ENCODE measurements at regions not wholly inside any gene's neighbourhood (a gene's known extent, or its start where the extent isn't known, plus 50 kb on each side); places are given as distances from the start of the nearest gene placed in this dataset.
A peak's percentile ranks its signal among the peaks of the same experiment; 100 is the strongest.

DNA sequence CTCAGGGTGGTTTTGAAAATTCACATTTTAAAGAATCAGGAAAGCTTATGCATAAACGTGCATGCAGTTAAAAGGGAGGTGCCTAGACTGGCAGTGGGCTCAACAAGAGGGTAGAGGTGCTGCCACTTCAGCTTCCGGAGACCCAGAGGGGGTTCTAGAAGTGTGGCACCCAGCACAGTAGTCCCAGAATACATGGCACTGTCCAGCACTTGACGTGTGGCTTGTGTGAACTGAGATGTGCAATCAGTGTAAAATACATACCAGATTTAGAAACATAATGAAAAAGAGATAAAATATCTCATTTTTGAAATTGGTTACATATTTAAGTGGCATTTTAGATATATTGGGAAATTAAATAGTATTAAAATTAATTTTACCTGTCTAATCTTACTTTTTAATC, 89.3 kb downstream of the RIN2 start:
- no peaks in the 10 kb centered on the region for H3K79me2 ChIP-seq (ENCODE audit: insufficient read depth, low read length)
- DNase-seq (ENCODE audit: low read depth) (no peak), FAIRE-seq (no peak)
- no peak overlapping the region for H2AFZ ChIP-seq (ENCODE audit: low read depth, low read length)
- Mint-ChIP-seq H3K4me3 (ENCODE audit: unreplicated experiment) (no peak overlapping the region), H3K27ac (ENCODE audit: unreplicated experiment) (no peak overlapping the region), H3K27me3 (ENCODE audit: low read depth, unreplicated experiment) (peaks cover 2% of the 10 kb centered on the region), H3K9me3 (ENCODE audit: unreplicated experiment) (peaks cover 14% of the 10 kb centered on the region), H3K4me1 (ENCODE audit: low read depth, unreplicated experiment) (peaks cover 14% of the 10 kb centered on the region), H3K36me3 (ENCODE audit: low read depth, unreplicated experiment) (peaks cover 16% of the 10 kb centered on the region)
- H3K27ac ChIP-seq (ENCODE audit: low read depth, low read length), result no peak overlapping the region
- H3K4me1 ChIP-seq (ENCODE audit: insufficient read depth, low read length), result peaks cover 9% of the 10 kb centered on the region
- no peak overlapping the region for H3K9ac ChIP-seq (ENCODE audit: low read length)
- H3K36me3 ChIP-seq (ENCODE audit: insufficient read depth, low read length), result no peaks in the 10 kb centered on the region
- TF ChIP-seq EZH2 (IDR thresholded peaks at IDR 0.05; ENCODE audit: insufficient read depth, low read length), result no peak
- TF ChIP-seq, protein P1, sequence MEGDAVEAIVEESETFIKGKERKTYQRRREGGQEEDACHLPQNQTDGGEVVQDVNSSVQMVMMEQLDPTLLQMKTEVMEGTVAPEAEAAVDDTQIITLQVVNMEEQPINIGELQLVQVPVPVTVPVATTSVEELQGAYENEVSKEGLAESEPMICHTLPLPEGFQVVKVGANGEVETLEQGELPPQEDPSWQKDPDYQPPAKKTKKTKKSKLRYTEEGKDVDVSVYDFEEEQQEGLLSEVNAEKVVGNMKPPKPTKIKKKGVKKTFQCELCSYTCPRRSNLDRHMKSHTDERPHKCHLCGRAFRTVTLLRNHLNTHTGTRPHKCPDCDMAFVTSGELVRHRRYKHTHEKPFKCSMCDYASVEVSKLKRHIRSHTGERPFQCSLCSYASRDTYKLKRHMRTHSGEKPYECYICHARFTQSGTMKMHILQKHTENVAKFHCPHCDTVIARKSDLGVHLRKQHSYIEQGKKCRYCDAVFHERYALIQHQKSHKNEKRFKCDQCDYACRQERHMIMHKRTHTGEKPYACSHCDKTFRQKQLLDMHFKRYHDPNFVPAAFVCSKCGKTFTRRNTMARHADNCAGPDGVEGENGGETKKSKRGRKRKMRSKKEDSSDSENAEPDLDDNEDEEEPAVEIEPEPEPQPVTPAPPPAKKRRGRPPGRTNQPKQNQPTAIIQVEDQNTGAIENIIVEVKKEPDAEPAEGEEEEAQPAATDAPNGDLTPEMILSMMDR (IDR thresholded peaks at IDR 0.05; ENCODE audit: insufficient read depth, low read depth, low read length), result no peak
- H3K4me3 ChIP-seq (ENCODE audit: insufficient read depth, low read depth, low read length), result no peak overlapping the region
- H3K9me3 ChIP-seq (ENCODE audit: insufficient read depth, low read depth, low read length), result no peaks in the 10 kb centered on the region
- no peak overlapping the region for H3K4me2 ChIP-seq (ENCODE audit: low read length)
- no peaks in the 10 kb centered on the region for H3K27me3 ChIP-seq (ENCODE audit: insufficient read depth, low read length)
- H4K20me1 ChIP-seq (ENCODE audit: insufficient read depth, low read length), result no peaks in the 10 kb centered on the region

GRCh38 chr20:19849341-19850197, 91.5 kb downstream of the RIN2 start:
- no peak for TF ChIP-seq EZH2 (IDR thresholded peaks at IDR 0.05; ENCODE audit: insufficient read depth, low read length)
- TF ChIP-seq, protein P1 (IDR thresholded peaks at IDR 0.05; ENCODE audit: insufficient read depth, low read depth, low read length), result no peak
- H3K9me3 ChIP-seq (ENCODE audit: insufficient read depth, low read depth, low read length), result no peaks in the 10 kb centered on the region
- FAIRE-seq (peak; percentile 5), DNase-seq (ENCODE audit: low read depth) (peak; percentile 56)
- H4K20me1 ChIP-seq (ENCODE audit: insufficient read depth, low read length), result no peaks in the 10 kb centered on the region
- no peak overlapping the region for H3K27ac ChIP-seq (ENCODE audit: low read depth, low read length)
- peaks cover 14% of the 10 kb centered on the region for H3K4me1 Mint-ChIP-seq (ENCODE audit: low read depth, unreplicated experiment)
- no peak overlapping the region for H3K4me3 Mint-ChIP-seq (ENCODE audit: unreplicated experiment)
- H3K36me3 Mint-ChIP-seq (ENCODE audit: low read depth, unreplicated experiment), result peaks cover 11% of the 10 kb centered on the region
- no peak overlapping the region for H3K27ac Mint-ChIP-seq (ENCODE audit: unreplicated experiment)
- H3K4me3 ChIP-seq (ENCODE audit: insufficient read depth, low read depth, low read length), result no peak overlapping the region
- no peak overlapping the region for H3K9ac ChIP-seq (ENCODE audit: low read length)
- no peaks in the 10 kb centered on the region for H3K27me3 ChIP-seq (ENCODE audit: insufficient read depth, low read length)
- peaks cover 2% of the 10 kb centered on the region for H3K27me3 Mint-ChIP-seq (ENCODE audit: low read depth, unreplicated experiment)
- peak overlapping the region; percentile 57 for H2AFZ ChIP-seq (ENCODE audit: low read depth, low read length)
- H3K4me1 ChIP-seq (ENCODE audit: insufficient read depth, low read length), result peaks cover 9% of the 10 kb centered on the region
- peak overlapping the region; percentile 23 for H3K4me2 ChIP-seq (ENCODE audit: low read length)
- peaks cover 7% of the 10 kb centered on the region for H3K9me3 Mint-ChIP-seq (ENCODE audit: unreplicated experiment)
- no peaks in the 10 kb centered on the region for H3K79me2 ChIP-seq (ENCODE audit: insufficient read depth, low read length)
- no peaks in the 10 kb centered on the region for H3K36me3 ChIP-seq (ENCODE audit: insufficient read depth, low read length)

- no peak for TF ChIP-seq EZH2 (IDR thresholded peaks at IDR 0.05; ENCODE audit: insufficient read depth, low read length)
- TF ChIP-seq, protein P1 (IDR thresholded peaks at IDR 0.05; ENCODE audit: insufficient read depth, low read depth, low read length), result no peak
- Histone ChIP-seq H3K27ac (ENCODE audit: low read depth, low read length) (no peak overlapping the region), H3K4me2 (ENCODE audit: low read length) (peak overlapping the region; percentile 23), H3K9me3 (ENCODE audit: insufficient read depth, low read depth, low read length) (no peaks in the 10 kb centered on the region), H2AFZ (ENCODE audit: low read depth, low read length) (peak overlapping the region; percentile 57), H4K20me1 (ENCODE audit: insufficient read depth, low read length) (no peaks in the 10 kb centered on the region), H3K4me3 (ENCODE audit: insufficient read depth, low read depth, low read length) (no peak overlapping the region), H3K36me3 (ENCODE audit: insufficient read depth, low read length) (no peaks in the 10 kb centered on the region), H3K27me3 (ENCODE audit: insufficient read depth, low read length) (no peaks in the 10 kb centered on the region), H3K9ac (ENCODE audit: low read length) (no peak overlapping the region), H3K4me1 (ENCODE audit: insufficient read depth, low read length) (peaks cover 9% of the 10 kb centered on the region), H3K79me2 (ENCODE audit: insufficient read depth, low read length) (no peaks in the 10 kb centered on the region)
- DNase-seq (ENCODE audit: low read depth), result peak; percentile 12
- peaks cover 10% of the 10 kb centered on the region for H3K36me3 Mint-ChIP-seq (ENCODE audit: low read depth, unreplicated experiment)
- peaks cover 14% of the 10 kb centered on the region for H3K4me1 Mint-ChIP-seq (ENCODE audit: low read depth, unreplicated experiment)
- no peak overlapping the region for H3K27ac Mint-ChIP-seq (ENCODE audit: unreplicated experiment)
- peaks cover 2% of the 10 kb centered on the region for H3K27me3 Mint-ChIP-seq (ENCODE audit: low read depth, unreplicated experiment)
- no peak for FAIRE-seq
- peaks cover 5% of the 10 kb centered on the region for H3K9me3 Mint-ChIP-seq (ENCODE audit: unreplicated experiment)
- H3K4me3 Mint-ChIP-seq (ENCODE audit: unreplicated experiment), result no peak overlapping the region
These were observed 92.1 kb downstream of the RIN2 start for GRCh38 chr20:19850198-19850533.
